ENCODE measurements at regions not wholly inside any gene's neighbourhood (a gene's known extent, or its start where the extent isn't known, plus 50 kb on each side); places are given as distances from the start of the nearest gene placed in this dataset.
"Not testable (repeated sequence)": the region's sequence is repeated elsewhere in the genome, so short reads cannot be mapped to it uniquely, and the experiment has no call there.

GRCh38 chr1:59210430-59210829 lies 86.5 kb upstream of the FGGY start:
- not testable (repeated sequence) for TF ChIP-seq CTCF (IDR thresholded peaks at IDR 0.05; ENCODE audit: insufficient read depth, low read depth, low read length); EZH2 (IDR thresholded peaks at IDR 0.05; ENCODE audit: insufficient read depth, low read length)

Data from astrocyte (in vitro differentiated cells and primary cell).